ENCODE measurements at regions not wholly inside any gene's neighbourhood (a gene's known extent, or its start where the extent isn't known, plus 50 kb on each side); places are given as distances from the start of the nearest gene placed in this dataset.

DNA sequence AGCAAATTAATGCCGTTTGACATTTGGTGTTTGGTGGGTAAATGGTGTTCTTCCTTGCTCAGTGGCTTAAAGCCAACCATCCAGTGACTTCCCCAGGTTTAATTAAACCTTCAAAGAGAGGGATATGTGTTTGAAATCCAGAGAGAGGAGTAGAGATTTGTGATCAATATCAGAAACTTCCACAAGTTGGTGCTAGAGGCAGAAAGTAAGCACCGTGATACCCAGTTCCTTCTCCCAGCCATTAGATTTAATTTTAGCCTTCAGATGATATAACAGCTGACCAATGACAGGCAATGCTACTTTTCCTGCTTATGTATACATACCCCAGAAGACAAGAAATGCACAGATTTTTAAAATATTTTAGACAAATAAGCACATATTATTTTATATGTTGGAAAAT lies 398.5 kb downstream of the CDH2 start:
- ChIA-PET POLR2A (ENCODE audit: low non-redundant PET) (no interaction called here), CTCF (no interaction called here)
- TF ChIP-seq, protein P1, sequence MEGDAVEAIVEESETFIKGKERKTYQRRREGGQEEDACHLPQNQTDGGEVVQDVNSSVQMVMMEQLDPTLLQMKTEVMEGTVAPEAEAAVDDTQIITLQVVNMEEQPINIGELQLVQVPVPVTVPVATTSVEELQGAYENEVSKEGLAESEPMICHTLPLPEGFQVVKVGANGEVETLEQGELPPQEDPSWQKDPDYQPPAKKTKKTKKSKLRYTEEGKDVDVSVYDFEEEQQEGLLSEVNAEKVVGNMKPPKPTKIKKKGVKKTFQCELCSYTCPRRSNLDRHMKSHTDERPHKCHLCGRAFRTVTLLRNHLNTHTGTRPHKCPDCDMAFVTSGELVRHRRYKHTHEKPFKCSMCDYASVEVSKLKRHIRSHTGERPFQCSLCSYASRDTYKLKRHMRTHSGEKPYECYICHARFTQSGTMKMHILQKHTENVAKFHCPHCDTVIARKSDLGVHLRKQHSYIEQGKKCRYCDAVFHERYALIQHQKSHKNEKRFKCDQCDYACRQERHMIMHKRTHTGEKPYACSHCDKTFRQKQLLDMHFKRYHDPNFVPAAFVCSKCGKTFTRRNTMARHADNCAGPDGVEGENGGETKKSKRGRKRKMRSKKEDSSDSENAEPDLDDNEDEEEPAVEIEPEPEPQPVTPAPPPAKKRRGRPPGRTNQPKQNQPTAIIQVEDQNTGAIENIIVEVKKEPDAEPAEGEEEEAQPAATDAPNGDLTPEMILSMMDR (conservative IDR thresholded peaks at IDR 0.05; ENCODE audit: low read depth) = 0 out of 2 replicates have a peak, but pooled peaks have one; percentile 22
- DNase-seq (ENCODE audit: low spot score) = peak; percentile 6
- H3K27ac ChIP-seq = no peak overlapping the region

DNA sequence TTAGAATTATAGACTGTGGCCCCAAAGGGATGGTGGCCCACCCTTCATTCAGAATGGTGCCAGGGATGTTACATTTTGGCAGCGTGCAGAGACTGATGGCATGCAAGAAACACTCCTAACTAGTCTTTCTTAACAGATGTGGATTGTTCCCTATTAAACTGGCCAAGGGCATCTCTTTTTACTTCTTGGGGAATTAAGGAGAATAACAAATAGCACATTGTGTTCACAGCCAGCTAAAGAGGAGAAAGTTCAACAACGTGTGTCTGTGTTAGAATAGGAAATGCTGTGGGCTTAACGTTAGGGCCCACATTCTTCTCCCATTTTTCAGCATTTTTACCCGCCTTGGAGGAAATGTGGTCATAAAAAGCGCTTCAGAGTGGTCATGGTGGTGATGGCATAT lies 404.8 kb downstream of the CDH2 start:
- TF ChIP-seq, protein P1 (conservative IDR thresholded peaks at IDR 0.05; ENCODE audit: low read depth) = no peak
- H3K27ac ChIP-seq = no peak overlapping the region
- POLR2A ChIA-PET (ENCODE audit: low non-redundant PET) = no interaction called here
- DNase-seq (ENCODE audit: low spot score) = no peak
- CTCF ChIA-PET = no interaction called here

DNA sequence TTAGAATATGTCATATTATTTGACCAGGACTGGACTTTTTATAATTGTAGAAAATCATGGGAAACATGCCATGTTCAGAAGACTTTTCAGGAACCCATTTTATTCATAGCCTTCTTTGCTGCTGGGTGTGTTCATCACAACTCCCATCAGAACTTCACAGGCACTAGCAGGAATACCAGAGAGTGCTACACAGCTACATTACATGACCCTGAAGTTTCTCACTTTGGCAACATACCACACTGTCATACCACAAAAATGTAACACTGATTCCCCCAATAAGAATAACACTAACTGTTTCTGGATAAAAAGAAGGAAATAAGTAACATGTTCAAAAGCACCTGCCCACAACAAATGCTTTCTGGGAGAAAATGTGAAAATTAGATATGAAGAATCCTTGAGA lies 405.4 kb downstream of the CDH2 start:
- TF ChIP-seq, protein P1 (conservative IDR thresholded peaks at IDR 0.05; ENCODE audit: low read depth) = no peak
- ChIA-PET POLR2A (ENCODE audit: low non-redundant PET) (no interaction called here), CTCF (no interaction called here)
- H3K27ac ChIP-seq = no peak overlapping the region
- DNase-seq (ENCODE audit: low spot score) = no peak

DNA sequence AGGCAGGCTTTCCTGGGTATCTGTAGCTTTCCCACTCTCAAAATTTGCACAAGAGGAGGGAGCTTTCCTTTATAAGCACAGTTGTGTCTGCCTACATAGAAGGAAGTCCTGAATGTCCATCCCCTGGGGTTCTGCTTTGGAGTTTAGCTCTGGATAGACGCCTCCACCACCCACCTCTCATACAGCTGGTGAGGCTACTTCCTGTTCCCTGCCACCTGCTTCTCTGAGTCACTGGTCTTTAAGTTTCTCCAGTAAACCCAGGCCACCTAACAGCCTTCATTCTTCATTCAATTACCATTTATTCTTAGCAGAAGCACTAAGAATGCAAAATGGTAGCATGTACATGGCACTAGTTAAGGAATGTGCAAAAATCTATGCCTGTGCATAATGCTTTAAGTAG lies 407.8 kb downstream of the CDH2 start:
- TF ChIP-seq, protein P1 (conservative IDR thresholded peaks at IDR 0.05; ENCODE audit: low read depth) = no peak
- ChIA-PET CTCF (no interaction called here), POLR2A (ENCODE audit: low non-redundant PET) (no interaction called here)
- DNase-seq (ENCODE audit: low spot score) = no peak
- no peak overlapping the region for H3K27ac ChIP-seq

DNA sequence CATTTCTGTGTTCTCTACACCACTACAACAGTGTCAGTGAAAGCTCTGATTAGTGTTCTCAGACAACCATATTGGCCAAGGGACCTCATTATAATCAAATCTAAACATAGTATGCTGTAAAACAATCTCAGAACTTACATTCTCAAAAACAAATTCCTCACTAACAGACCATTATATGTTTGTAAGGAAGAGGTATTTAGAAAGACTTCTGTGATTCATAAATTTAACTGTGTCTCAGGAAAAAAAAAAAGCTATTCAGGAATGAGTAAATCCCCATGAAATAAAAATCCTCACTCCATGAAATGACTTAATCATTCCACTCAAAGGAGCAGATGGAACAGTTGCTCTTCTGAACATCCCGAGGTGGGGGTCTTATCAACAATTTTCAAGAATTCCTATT lies 413.0 kb downstream of the CDH2 start:
- ChIA-PET CTCF (interaction anchor here (0.5 kb wide), 1 partner anchor 133 kb away, joined by 3 read pairs; no protein-coding TSS in a partner anchor), POLR2A (ENCODE audit: low non-redundant PET) (no interaction called here)
- H3K27ac ChIP-seq = no peak overlapping the region
- TF ChIP-seq, protein P1 (conservative IDR thresholded peaks at IDR 0.05; ENCODE audit: low read depth) = no peak
- DNase-seq (ENCODE audit: low spot score) = no peak

DNA sequence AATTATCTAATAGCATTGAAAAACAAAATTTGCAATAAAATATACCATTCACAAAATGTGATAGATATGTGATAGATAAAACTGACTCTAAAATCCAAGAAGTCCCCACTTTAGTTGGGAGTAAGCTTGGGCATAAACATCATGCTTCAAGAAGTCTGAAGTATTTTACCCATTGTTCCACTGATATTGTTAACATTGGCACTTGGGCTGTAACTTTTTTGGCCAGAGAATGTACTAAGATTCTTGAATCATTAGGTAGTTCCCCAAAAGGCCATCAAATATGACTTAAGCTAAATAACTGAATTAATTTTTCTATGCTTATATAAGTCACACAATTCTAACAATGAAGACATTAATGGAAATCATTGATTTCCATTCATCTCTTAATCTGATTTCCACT lies 413.6 kb downstream of the CDH2 start:
- no peak for DNase-seq (ENCODE audit: low spot score)
- POLR2A ChIA-PET (ENCODE audit: low non-redundant PET) = no interaction called here
- CTCF ChIA-PET = no interaction called here
- H3K27ac ChIP-seq = no peak overlapping the region
- TF ChIP-seq, protein P1 (conservative IDR thresholded peaks at IDR 0.05; ENCODE audit: low read depth) = no peak

DNA sequence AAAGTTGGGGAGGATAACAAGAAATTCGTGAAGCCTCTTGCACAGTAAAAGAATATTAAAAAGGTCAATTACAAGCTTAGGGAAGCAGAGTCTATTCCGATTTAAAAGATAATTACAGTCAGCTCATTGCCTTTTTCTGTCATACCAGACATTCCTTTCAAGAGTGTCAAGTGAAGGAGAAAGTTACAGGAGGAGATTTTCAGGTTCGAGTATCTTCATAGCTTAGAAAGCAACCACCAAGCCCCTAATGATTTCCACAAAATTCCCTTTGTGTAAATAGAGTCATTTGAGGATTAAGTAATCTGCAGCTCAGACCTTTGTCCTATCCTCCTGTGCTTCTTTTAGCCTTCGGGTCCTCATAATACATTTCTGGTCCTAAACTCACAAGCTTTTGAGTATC lies 414.9 kb downstream of the CDH2 start:
- TF ChIP-seq, protein P1 (conservative IDR thresholded peaks at IDR 0.05; ENCODE audit: low read depth) = no peak
- CTCF ChIA-PET = no interaction called here
- DNase-seq (ENCODE audit: low spot score) = no peak
- no peak overlapping the region for H3K27ac ChIP-seq
- POLR2A ChIA-PET (ENCODE audit: low non-redundant PET) = no interaction called here

Measured in RWPE1 (cell line).